ENCODE measurements at regions not wholly inside any gene's neighbourhood (a gene's known extent, or its start where the extent isn't known, plus 50 kb on each side); places are given as distances from the start of the nearest gene placed in this dataset.

GRCh38 chr16:11440657-11441012 lies 95.4 kb downstream of the RMI2 start:
- DNase-seq (ENCODE audit: low read depth in 3 of 3): no peak

GRCh38 chr16:11445486-11445885 lies 100.2 kb downstream of the RMI2 start:
- no peak for DNase-seq (ENCODE audit: low read depth in 3 of 3)

- DNase-seq (ENCODE audit: low read depth in 3 of 3): no peak
Measured at GRCh38 chr16:11446566-11447119, 101.4 kb downstream of the RMI2 start.

- DNase-seq (ENCODE audit: low read depth in 3 of 3): no peak
Measured at GRCh38 chr16:11447272-11447671, 102.0 kb downstream of the RMI2 start.

GRCh38 chr16:11447836-11448235 lies 102.6 kb downstream of the RMI2 start:
- DNase-seq (ENCODE audit: low read depth in 3 of 3): no peak

- no peak for DNase-seq (ENCODE audit: low read depth in 3 of 3)
Measured at GRCh38 chr16:11448796-11449416, 103.6 kb downstream of the RMI2 start.

- no peak for DNase-seq (ENCODE audit: low read depth in 3 of 3)
Measured at GRCh38 chr16:11449716-11450115, 104.5 kb downstream of the RMI2 start.

GRCh38 chr16:11450136-11450535 lies 104.9 kb downstream of the RMI2 start:
- no peak for DNase-seq (ENCODE audit: low read depth in 3 of 3)

- DNase-seq (ENCODE audit: low read depth in 3 of 3): no peak
Measured at GRCh38 chr16:11452298-11452697, 107.0 kb downstream of the RMI2 start.

GRCh38 chr16:11452746-11453389 lies 107.6 kb downstream of the RMI2 start:
- no peak for DNase-seq (ENCODE audit: low read depth in 3 of 3)

GRCh38 chr16:11456741-11457140 lies 111.5 kb downstream of the RMI2 start:
- no peak for DNase-seq (ENCODE audit: low read depth in 3 of 3)

- DNase-seq (ENCODE audit: low read depth in 3 of 3): no peak
Measured at GRCh38 chr16:11459722-11460121, 114.5 kb downstream of the RMI2 start.

- no peak for DNase-seq (ENCODE audit: low read depth in 3 of 3)
Measured at GRCh38 chr16:11460820-11461594, 115.7 kb downstream of the RMI2 start.

- no peak for DNase-seq (ENCODE audit: low read depth in 3 of 3)
Measured at GRCh38 chr16:11461595-11461990, 116.3 kb downstream of the RMI2 start.

GRCh38 chr16:11462036-11462435 lies 116.8 kb downstream of the RMI2 start:
- no peak for DNase-seq (ENCODE audit: low read depth in 3 of 3)

- no peak for DNase-seq (ENCODE audit: low read depth in 3 of 3)
Measured at GRCh38 chr16:11462861-11463260, 117.6 kb downstream of the RMI2 start.

GRCh38 chr16:11464241-11464640 lies 119.0 kb downstream of the RMI2 start:
- DNase-seq (ENCODE audit: low read depth in 3 of 3): no peak

- no peak for DNase-seq (ENCODE audit: low read depth in 3 of 3)
Measured at GRCh38 chr16:11465675-11466074, 120.4 kb downstream of the RMI2 start.

- no peak for DNase-seq (ENCODE audit: low read depth in 3 of 3)
Measured at GRCh38 chr16:11470676-11471415, 115.9 kb downstream of the LITAF start.

- DNase-seq (ENCODE audit: low read depth in 3 of 3): no peak
Measured at GRCh38 chr16:11471548-11471947, 115.2 kb downstream of the LITAF start.

- no peak for DNase-seq (ENCODE audit: low read depth in 3 of 3)
Measured at GRCh38 chr16:11472410-11472809, 114.3 kb downstream of the LITAF start.

GRCh38 chr16:11472851-11473250 lies 113.9 kb downstream of the LITAF start:
- DNase-seq (ENCODE audit: low read depth in 3 of 3): no peak
